ENCODE measurements at regions not wholly inside any gene's neighbourhood (a gene's known extent, or its start where the extent isn't known, plus 50 kb on each side); places are given as distances from the start of the nearest gene placed in this dataset.

GRCh38 chr13:76500894-76501293, 385.3 kb downstream of the KCTD12 start:
- H3K79me2 ChIP-seq: no peaks in the 10 kb centered on the region
- no peak overlapping the region for H3K9ac ChIP-seq
- no peak for TF ChIP-seq CTCF (IDR thresholded peaks at IDR 0.05)

GRCh38 chr13:76499891-76500290, 386.3 kb downstream of the KCTD12 start:
- Histone ChIP-seq H3K27ac (no peak overlapping the region), H3K9ac (no peak overlapping the region), H3K4me1 (no peaks in the 10 kb centered on the region), H3K9me3 (ENCODE audit: control insufficient read depth, low read length) (no peaks in the 10 kb centered on the region), H3K4me2 (ENCODE audit: low read length) (no peak overlapping the region), H3K79me2 (no peaks in the 10 kb centered on the region), H3K4me3 (ENCODE audit: low read depth, low read length) (no peak overlapping the region), H2AFZ (no peak overlapping the region), H3K27me3 (ENCODE audit: control insufficient read depth, insufficient read depth, low read length) (no peaks in the 10 kb centered on the region), H3K36me3 (ENCODE audit: control insufficient read depth, insufficient read depth, low read length) (no peaks in the 10 kb centered on the region)
- TF ChIP-seq CTCF (IDR thresholded peaks at IDR 0.05): no peak

More at GRCh38 chr13:76500894-76501293, 385.3 kb downstream of the KCTD12 start:
- no peak overlapping the region for H2AFZ ChIP-seq
- H3K4me3 ChIP-seq (ENCODE audit: low read depth, low read length): no peak overlapping the region
- no peaks in the 10 kb centered on the region for H3K4me1 ChIP-seq
- no peaks in the 10 kb centered on the region for H3K9me3 ChIP-seq (ENCODE audit: control insufficient read depth, low read length)
- no peak overlapping the region for H3K4me2 ChIP-seq (ENCODE audit: low read length)
- no peak overlapping the region for H3K27ac ChIP-seq
- no peaks in the 10 kb centered on the region for H3K36me3 ChIP-seq (ENCODE audit: control insufficient read depth, insufficient read depth, low read length)
- H3K27me3 ChIP-seq (ENCODE audit: control insufficient read depth, insufficient read depth, low read length): no peaks in the 10 kb centered on the region

GRCh38 chr13:76489274-76489673, 396.9 kb downstream of the KCTD12 start:
- H3K4me1 ChIP-seq: no peaks in the 10 kb centered on the region
- H3K27me3 ChIP-seq (ENCODE audit: control insufficient read depth, insufficient read depth, low read length): no peaks in the 10 kb centered on the region
- H3K4me2 ChIP-seq (ENCODE audit: low read length): no peak overlapping the region
- no peak overlapping the region for H3K27ac ChIP-seq
- no peaks in the 10 kb centered on the region for H3K9me3 ChIP-seq (ENCODE audit: control insufficient read depth, low read length)
- no peak overlapping the region for H3K9ac ChIP-seq
- TF ChIP-seq CTCF (IDR thresholded peaks at IDR 0.05): no peak
- H3K79me2 ChIP-seq: no peaks in the 10 kb centered on the region
- H3K4me3 ChIP-seq (ENCODE audit: low read depth, low read length): no peak overlapping the region
- H2AFZ ChIP-seq: no peak overlapping the region
- no peaks in the 10 kb centered on the region for H3K36me3 ChIP-seq (ENCODE audit: control insufficient read depth, insufficient read depth, low read length)

- TF ChIP-seq CTCF (IDR thresholded peaks at IDR 0.05): no peak
- no peak overlapping the region for H3K4me2 ChIP-seq (ENCODE audit: low read length)
- H2AFZ ChIP-seq: no peak overlapping the region
- H3K27me3 ChIP-seq (ENCODE audit: control insufficient read depth, insufficient read depth, low read length): no peaks in the 10 kb centered on the region
- no peaks in the 10 kb centered on the region for H3K4me1 ChIP-seq
- H3K9me3 ChIP-seq (ENCODE audit: control insufficient read depth, low read length): no peaks in the 10 kb centered on the region
- H3K9ac ChIP-seq: no peak overlapping the region
- H3K4me3 ChIP-seq (ENCODE audit: low read depth, low read length): no peak overlapping the region
- H3K27ac ChIP-seq: no peak overlapping the region
- no peaks in the 10 kb centered on the region for H3K79me2 ChIP-seq
- no peaks in the 10 kb centered on the region for H3K36me3 ChIP-seq (ENCODE audit: control insufficient read depth, insufficient read depth, low read length)
Measured at GRCh38 chr13:76481738-76482137, 404.5 kb downstream of the KCTD12 start.

- Histone ChIP-seq H3K79me2 (no peaks in the 10 kb centered on the region), H3K27ac (no peak overlapping the region), H3K36me3 (ENCODE audit: control insufficient read depth, insufficient read depth, low read length) (no peaks in the 10 kb centered on the region), H3K9ac (no peak overlapping the region), H3K4me2 (ENCODE audit: low read length) (no peak overlapping the region), H2AFZ (no peak overlapping the region), H3K9me3 (ENCODE audit: control insufficient read depth, low read length) (no peaks in the 10 kb centered on the region), H3K4me1 (no peaks in the 10 kb centered on the region), H3K4me3 (ENCODE audit: low read depth, low read length) (no peak overlapping the region), H3K27me3 (ENCODE audit: control insufficient read depth, insufficient read depth, low read length) (no peaks in the 10 kb centered on the region)
- no peak for TF ChIP-seq CTCF (IDR thresholded peaks at IDR 0.05)
Measured at GRCh38 chr13:76474966-76475365, 411.2 kb downstream of the KCTD12 start.

All from parathyroid adenoma (tissue), 2 donors.